GM18505 (cell line): ENCODE measurements at regions not wholly inside any gene's neighbourhood (a gene's known extent, or its start where the extent isn't known, plus 50 kb on each side); places are given as distances from the start of the nearest gene placed in this dataset.

Experiments
- ATAC-seq: cut with Tn5 transposase; IDR thresholded peaks from one replicate; pipeline ENCODE4 v1.9.1; 2021; ENCODE audit not compliant: unreplicated experiment
- POLR2A ChIP-seq: IDR thresholded peaks from 4 replicates; pipeline ENCODE4 v1.6.1; 2011; ENCODE audit warnings: borderline replicate concordance; ENCODE audit not compliant: insufficient read depth, insufficient read length; ENCODE audit errors: extremely low read depth

DNA sequence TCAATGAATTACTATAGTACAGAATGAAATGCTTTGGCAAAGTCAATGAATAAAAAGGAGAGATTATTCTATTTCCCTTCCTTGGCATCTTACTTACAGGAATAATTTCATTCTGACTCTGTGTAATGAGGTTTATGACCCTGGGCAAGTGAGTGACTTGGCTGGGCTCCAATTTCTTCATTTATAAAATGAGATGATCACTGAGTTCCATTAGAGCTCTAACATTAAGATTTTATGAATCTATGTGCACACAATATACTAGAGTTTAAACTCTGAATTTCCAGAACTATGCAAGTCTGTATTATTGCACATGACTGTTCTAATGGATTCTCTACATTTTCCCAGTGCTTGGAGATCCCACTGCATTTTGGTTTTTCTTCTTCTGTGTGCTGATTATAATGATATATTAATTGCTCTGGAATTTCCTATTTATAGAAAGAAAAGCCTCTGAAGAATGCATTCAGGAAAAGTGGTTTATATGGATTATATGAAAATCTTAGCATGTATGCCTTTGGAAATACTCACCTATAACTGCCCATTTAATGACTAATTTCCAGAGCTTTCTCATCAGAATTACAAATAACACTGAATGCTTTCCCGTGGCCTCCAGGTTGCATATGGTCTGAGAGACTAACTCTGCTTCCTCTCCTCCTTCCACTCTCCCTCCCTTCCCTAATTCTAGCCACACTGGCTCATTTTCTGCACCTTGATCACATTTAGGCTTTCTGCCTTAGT lies 97.4 kb upstream of the CHRM3 start:
- no peak for ATAC-seq
- no peak for TF ChIP-seq POLR2A

DNA sequence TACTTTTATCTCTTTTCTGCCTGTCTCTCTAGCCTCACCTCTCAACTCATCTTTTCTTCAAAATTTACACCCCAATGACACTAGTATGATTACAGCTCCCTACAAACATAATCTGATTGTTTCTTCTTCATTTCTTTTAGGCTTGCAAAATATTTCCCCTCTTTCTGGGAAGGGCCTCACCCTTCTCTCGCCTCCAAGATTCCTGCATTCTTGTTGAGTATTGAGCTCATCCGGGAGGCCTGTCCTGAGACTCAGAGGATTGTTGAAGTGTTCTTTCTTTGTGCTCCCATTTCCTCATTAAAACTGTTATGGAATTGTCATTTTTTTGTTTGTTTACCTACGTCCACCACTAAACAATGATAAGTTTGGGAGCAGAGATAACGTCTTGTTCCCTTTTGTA lies 99.1 kb upstream of the CHRM3 start:
- no peak for ATAC-seq
- no peak for TF ChIP-seq POLR2A

DNA sequence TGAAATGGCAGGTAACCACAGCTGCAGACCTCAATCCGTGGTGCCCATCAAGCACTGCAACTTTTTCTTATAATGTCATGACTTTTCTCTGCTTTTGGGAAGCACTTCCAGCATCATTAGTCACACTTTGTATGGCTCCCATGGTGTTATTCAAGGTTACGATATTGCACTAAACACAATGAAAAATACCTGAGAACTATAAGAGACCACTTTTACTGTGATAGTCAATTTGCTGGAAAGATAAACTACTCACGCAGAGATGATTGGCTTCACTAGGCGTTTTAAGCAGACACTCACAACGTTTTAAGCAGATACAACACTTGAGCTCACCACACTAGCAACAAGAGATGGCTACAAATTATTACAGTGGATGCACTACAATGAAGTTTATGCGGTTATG lies 103.2 kb upstream of the CHRM3 start:
- TF ChIP-seq POLR2A = no peak

DNA sequence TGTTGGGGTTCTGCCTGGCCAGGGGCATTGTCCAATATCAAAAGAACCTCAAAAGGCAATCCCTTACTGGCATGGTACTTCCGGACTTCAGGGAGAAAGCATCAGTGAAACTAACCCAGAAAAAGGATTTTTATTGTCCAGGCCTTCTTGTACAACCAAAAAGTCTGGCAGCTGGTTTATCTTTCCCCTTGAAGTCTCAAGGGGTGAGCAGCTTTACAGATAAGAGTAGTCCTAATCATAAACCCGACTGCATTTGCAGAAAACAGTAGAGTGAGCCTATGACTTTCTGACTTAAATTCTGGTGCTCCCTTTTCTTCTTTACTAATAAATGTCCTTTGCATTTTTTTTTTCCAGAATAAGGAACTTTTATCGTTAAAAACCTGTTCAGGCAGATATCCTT lies 104.0 kb upstream of the CHRM3 start:
- TF ChIP-seq POLR2A = no peak
- no peak for ATAC-seq

More for the DNA sequence above, 103.2 kb upstream of the CHRM3 start:
- no peak for ATAC-seq

DNA sequence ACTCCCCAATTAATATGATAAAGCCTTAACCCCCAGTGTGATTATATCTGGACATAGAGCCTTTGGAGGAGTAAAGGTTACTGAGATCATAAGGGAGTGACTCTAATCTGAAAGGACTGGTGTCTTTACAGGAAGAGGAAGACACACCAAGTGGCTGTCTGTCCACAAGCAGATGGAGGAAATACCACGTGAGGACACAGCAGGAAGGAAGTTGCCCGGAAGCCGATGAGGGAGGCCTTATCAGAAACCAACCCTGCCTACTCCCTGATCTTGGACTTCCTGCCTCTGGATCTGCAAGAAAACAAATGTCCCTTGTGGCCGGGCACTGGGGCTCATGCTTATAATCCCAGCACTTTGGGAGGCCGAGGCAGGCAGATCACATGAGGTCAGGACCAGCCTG lies 110.3 kb upstream of the CHRM3 start:
- ATAC-seq = no peak
- TF ChIP-seq POLR2A = no peak

DNA sequence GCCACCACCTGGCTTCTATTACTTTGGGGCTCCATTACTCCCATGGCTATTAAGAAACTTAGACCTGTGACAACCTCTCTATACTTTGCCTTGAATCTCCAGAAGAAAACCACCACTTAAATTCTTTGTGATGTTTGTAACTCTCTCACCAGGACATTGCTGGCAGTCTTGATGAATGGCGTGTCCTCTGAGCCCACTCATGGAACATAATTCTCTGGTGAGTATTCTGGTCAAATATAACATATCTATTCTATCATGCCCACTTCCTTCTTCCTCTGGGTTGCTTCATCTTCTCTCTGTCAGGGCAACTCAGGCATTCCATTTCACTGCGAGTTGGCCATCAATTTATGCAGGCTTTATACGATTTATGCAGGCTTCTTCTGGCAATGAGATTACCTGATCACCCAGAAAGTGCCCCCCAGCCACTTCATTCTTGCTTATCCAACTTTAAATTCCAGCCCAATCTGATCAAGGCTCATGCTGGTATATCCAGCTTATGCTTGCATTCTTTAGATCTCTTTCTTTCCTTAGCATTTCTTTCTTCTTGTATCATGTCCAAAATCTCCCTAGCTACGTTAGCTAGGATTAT lies 112.0 kb upstream of the CHRM3 start:
- TF ChIP-seq POLR2A = no peak
- ATAC-seq = no peak

DNA sequence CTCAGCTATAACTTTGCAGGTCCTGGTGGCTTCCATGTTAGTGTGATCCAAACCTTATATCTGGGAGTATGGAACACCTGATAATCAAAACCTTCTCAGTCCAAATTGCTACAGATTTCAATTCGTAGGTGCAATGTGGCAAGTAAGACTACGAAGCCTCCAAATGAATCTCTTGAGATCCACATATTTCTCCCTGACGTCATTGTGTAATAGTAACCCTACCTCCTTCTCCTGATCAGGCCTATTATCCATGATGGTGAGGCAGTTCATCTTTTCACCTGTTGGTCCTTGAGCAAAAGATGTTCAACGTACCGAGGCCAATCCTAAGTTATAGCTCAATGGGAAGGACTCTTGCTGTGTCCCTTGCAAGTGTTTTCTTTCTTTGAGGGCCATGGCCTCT lies 115.9 kb upstream of the CHRM3 start:
- no peak for ATAC-seq
- TF ChIP-seq POLR2A = no peak

DNA sequence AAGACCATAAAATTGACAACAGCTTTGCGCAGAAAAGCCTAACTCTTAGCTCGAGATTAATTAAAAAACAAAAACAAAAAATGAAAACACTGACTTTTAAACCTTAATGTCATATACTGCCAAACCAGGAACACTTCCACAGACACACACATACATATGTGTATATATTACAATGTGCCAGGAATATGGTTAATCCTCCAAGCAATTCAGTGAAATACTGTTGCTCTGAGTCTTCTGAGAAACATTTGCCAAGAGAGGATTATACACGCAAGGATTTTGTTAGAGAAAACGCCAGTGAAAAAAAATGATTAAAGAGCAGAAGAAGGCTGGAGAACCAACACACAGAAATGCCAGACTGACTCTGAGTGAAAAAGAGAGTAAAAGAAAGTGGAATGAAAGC lies 116.7 kb upstream of the CHRM3 start:
- no peak for ATAC-seq
- no peak for TF ChIP-seq POLR2A

DNA sequence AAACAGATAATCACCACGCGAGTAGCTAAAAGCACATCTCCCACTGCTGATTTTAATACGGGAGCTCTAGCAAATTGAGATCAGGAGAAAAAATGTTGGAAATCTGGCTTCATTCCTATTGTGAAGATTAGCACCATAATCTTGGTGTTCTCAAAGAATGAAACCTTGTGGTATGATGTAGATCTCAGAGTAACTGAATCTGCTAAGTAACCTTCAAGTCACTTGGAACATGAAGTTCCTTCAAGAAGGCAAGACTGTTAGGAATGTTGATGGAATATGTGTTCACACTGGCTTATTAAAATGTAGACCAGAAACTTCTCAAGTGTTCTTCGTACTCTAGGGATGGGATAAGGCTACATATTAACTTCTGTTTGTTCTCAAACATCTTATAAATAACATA lies 117.4 kb upstream of the CHRM3 start:
- TF ChIP-seq POLR2A = no peak

DNA sequence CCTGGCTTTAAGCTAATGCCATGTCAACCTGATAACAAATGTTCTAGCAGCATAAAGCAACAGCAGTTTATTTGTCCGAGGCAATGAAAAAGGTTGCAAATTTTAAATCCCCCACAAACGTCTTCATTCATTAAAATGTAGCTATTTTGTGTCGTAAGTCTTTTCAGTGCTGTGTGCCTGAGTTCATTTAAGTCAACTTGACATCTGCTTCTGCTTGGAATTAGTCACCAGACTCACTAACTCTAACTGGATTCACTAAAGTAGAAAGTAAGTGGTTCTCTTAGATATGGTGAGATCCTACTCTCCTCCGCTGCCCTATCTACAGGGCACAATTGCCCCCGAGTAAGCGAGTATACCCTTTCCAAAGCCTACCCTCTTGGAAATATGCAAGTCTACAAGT lies 118.4 kb upstream of the CHRM3 start:
- no peak for ATAC-seq
- TF ChIP-seq POLR2A = no peak

More for the DNA sequence above, 117.4 kb upstream of the CHRM3 start:
- ATAC-seq = no peak

DNA sequence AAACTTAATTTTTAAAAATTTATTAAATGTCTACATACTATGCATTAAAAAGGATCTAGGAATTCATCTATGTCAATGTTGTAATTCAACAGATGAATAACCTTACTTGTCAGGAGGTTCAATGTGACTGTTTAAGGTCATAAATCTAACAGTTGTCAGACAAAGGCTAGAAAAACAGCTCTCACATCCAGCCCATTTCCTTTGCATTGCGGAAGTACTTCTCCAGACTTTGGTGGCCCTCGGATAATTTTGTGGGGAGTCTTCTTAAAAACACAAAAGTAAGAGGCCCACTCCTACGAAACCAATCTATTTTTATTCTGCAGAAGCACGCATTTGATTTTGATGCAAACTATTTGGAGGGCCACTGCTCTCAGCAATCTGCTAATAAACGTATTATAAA lies 122.6 kb upstream of the CHRM3 start:
- TF ChIP-seq POLR2A = no peak
- ATAC-seq = no peak

DNA sequence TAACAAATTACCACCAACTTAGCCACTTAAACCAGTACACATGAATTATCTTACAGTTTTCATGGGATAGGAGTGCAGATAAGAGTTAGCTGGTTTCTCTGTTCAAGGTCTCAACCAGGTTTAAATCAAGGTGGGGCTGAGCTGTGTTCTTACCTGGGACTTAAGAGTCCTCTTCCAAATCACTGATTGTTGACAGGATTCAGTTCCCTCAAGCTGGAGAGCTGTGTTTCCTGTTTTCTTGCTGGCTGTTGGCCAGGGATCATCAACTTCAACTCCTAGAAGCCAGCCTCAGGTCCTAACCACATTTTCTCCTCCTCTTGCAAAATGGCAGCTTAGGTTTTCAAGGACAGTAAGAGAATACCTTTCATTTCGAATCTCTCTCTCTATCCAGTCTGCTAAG lies 123.8 kb upstream of the CHRM3 start:
- ATAC-seq = no peak
- no peak for TF ChIP-seq POLR2A

DNA sequence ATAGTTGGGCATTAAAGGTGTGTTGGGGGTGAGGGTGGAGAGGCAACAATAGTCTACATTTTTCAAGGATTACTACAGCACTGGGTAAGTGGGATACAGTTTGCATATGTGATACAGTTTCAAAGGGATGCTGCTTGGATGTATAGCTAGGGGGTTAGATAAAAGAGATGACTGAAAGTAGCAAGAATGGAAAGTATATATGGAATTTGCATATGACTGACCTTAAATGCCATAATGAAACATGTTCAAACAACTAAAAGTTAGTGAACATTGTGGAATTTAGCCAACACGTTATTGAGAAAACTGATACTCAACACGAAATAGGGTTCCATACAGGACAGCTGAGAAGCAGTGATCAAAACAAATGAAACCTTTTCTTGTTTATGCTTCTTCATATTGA lies 124.8 kb upstream of the CHRM3 start:
- TF ChIP-seq POLR2A = no peak
- ATAC-seq = no peak

DNA sequence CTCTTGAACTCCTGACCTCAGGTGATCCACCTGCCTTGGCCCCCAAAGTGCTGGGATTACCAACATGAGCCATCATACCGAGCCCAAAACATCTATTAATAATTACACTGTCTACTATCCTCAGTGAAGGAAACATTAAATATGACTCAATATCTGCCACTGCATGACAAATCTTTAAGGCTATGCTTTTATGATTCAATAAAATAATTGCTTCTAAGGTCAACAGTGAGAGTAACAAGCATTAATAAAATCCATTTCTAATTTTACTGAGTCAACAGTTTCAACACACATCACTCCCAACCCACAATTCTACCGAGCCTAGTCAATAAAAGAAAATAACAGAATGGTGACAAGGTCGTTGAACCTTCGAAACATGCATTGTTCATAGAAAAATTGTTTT lies 125.5 kb upstream of the CHRM3 start:
- ATAC-seq = no peak
- no peak for TF ChIP-seq POLR2A

DNA sequence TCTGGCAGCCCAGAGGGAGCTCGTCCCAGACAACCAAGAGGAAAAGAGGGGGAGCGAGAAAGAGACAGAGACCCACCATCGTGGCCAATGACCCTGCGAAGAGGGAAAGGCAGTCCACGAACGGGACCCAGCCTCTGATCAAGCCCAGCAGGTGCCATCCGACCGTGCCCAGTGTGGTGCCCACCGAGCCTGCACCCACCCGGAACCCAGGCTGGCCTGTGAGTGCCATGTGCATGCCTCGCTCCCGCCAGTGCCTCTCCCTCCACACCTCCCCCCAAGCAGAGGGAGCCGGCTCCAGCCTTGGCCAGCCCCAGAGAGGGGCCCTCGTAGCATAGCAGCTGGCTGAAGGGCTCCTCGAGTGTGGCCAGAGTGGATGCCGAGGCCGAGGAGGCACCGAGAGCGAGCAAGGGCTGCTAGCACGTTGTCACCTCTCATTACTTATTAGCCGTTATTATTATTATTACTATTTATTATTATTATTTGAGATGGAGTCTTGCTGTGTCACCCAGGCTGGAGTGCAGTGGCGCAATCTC lies 130.7 kb upstream of the CHRM3 start:
- no peak for TF ChIP-seq POLR2A
- ATAC-seq = no peak

DNA sequence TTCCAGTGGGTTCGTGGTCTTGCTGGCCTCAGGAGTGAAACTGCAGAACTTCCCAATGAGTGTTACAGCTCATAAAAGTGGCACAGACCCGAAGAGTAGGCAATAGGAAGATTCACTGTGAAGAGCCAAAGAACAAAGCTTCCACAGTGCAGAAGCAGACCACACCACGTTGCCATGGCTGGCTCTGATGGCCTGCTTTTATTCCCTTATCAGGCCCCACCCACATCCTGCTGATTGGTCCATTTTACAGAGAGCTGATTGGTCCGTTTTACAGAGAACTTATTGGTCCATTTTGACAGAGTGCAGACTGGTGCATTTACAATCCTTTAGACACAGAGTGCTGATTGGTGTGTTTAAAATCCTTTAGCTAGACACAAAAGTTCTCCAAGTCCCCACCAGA lies 131.4 kb upstream of the CHRM3 start:
- no peak for TF ChIP-seq POLR2A
- ATAC-seq = no peak
